ENCODE measurements at regions not wholly inside any gene's neighbourhood (a gene's known extent, or its start where the extent isn't known, plus 50 kb on each side); places are given as distances from the start of the nearest gene placed in this dataset.
A peak's percentile ranks its signal among the peaks of the same experiment; 100 is the strongest.
"Not testable (repeated sequence)": the region's sequence is repeated elsewhere in the genome, so short reads cannot be mapped to it uniquely, and the experiment has no call there.

- DNase-seq (ENCODE audit: low spot score) = no peak
These were observed 83.9 kb upstream of the TMEM178A start for GRCh38 chr2:39581866-39582265.

DNA sequence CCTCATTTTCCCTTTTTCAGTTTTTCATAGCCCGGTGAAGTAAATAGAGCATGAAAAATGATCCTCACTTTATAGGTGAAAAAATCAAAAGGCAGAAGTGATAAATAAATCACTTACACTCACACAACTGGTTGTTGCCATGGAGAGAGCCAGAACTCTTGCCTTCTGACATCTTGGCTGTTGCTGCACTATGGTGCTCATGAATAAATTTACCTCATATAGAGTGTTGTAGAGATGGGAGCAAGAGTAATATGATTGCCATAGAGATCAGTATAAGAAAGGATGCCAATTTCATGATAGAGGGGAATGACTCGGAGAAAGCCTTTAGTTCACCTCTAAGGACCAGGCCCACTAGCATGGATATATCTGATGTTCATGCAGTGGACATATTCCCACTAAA is 82.5 kb upstream of the TMEM178A start:
- DNase-seq (ENCODE audit: low spot score) = no peak

DNA sequence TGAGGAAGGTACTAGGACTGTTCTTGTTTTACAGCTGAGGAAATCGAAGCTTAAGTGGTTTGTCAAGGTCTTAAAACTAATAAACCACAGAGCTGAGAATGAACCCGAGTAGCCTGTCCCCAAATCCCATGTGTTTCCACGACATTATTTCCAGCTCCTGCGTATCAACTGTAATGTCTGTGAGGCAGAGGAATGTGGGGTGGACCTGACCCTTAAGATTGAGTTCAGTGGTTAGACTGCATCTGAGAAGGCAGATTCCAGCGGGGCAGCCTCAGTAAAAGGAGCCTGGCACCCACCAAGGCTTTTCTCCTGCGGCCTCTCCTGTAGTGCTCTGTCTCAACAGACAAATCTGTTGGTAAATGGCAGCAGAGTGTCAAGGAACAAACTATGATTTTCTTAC is 81.9 kb upstream of the TMEM178A start:
- no peak for DNase-seq (ENCODE audit: low spot score)

GRCh38 chr2:39584283-39584965 is 81.3 kb upstream of the TMEM178A start:
- no peak for DNase-seq (ENCODE audit: low spot score)

GRCh38 chr2:39585531-39585930 is 80.2 kb upstream of the TMEM178A start:
- not testable (repeated sequence) for DNase-seq (ENCODE audit: low spot score)

DNA sequence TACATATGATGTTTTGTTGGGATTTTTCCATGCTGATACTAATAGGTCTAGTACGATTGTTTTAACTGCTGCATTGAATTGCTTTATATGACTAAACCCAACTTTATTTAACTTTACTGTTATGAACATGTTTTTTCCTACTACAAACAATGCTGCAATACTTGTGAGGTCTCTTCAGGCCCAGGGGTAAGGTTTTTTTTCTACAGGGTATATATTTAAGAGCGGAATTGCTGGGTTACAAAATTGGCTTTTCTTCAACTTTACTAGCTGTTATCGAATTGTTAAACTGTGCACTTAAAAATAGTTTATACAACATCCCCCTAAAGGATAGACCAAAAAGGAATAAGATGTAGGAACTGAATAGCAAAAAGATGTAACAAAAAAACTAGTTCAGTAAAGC is 78.5 kb upstream of the TMEM178A start:
- no peak for DNase-seq (ENCODE audit: low spot score)

DNA sequence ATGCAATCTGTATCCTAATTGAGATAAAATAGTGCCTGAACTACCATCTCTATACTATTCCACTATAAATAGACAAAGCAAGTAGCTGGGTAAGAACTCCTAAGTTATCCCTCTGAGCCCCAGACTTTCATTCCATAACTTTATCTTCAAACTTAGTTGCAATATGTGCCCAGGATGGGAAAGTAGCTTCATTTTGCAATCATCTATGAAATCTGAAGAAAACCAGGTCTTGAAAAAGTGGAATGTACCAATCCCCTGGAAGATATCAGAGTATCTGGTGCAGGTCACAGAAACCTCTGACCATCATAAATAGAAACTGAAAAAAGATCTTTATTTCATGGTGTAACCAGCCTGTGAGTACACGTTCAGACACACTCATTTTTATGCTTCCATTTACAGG is 78.1 kb upstream of the TMEM178A start:
- DNase-seq (ENCODE audit: low spot score) = no peak

- peak; percentile 86 for DNase-seq (ENCODE audit: low spot score)
These were observed 72.0 kb upstream of the TMEM178A start for GRCh38 chr2:39593439-39594393.

DNA sequence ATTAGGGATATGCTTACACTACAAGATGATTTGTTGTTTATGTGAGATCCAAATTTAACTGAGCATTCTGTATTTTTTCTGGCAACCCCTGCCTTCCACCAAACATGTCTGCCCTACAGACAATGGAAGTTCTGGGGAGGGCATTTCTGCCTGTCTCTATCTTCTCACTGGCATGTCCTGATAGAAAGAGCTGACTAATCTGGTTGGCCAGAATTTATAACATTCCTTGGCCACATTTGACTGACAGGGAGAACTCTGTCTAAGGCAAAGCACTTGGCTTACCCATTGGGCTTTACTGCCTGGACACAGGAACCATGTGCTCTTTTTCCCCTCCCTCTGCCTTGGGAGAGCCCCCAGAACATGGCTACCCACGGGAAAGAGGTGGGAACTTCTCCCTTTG is 70.6 kb upstream of the TMEM178A start:
- no peak for DNase-seq (ENCODE audit: low spot score)

DNA sequence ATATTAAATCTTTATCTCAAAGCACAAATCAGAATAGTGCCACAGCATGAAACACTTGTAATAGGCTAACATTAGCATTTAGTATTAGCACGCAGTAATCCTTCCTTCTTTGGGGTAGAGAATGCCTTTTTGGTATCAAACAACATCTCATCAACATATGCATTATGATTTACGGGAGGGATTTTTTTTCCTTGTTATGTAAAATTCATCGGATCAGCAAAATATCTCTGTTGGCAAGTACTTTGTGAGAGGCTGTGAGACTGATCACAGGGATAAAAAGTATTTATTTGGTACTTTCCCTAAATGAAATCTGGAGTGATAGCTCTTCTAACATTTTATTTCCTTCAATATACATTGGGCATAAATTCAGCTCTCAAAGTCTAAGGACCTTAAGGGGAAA is 68.4 kb upstream of the TMEM178A start:
- DNase-seq (ENCODE audit: low spot score) = no peak

- DNase-seq (ENCODE audit: low spot score) = no peak
These were observed 63.1 kb upstream of the TMEM178A start for GRCh38 chr2:39602616-39603015.

- DNase-seq (ENCODE audit: low spot score) = no peak
These were observed 62.3 kb upstream of the TMEM178A start for GRCh38 chr2:39603436-39603835.

- no peak for DNase-seq (ENCODE audit: low spot score)
These were observed 60.9 kb upstream of the TMEM178A start for GRCh38 chr2:39604866-39605265.

DNA sequence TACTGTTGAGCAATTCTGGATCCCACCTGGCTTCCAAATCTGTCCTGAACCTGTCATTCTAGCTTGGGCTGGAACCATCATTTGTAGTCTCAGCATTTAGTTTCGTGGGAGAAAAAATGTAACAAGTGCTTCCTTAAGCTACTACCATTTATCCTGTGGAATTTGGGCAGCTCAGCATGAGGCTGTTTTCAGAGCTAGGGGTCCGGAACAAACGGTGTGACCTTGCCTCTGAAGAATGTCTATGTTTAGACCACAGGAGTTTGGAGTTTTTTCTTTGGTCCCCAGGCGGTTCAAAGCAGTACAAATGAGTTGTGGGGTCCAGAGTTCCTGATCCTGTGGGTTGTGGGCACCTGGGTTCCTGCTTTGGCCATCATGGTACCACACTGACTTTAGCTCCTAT is 59.1 kb upstream of the TMEM178A start:
- no peak for DNase-seq (ENCODE audit: low spot score)

GRCh38 chr2:39607538-39608262 is 58.0 kb upstream of the TMEM178A start:
- no peak for DNase-seq (ENCODE audit: low spot score)

GRCh38 chr2:39608263-39608575 is 57.5 kb upstream of the TMEM178A start:
- DNase-seq (ENCODE audit: low spot score) = no peak

GRCh38 chr2:39608686-39609441 is 56.9 kb upstream of the TMEM178A start:
- no peak for DNase-seq (ENCODE audit: low spot score)

DNA sequence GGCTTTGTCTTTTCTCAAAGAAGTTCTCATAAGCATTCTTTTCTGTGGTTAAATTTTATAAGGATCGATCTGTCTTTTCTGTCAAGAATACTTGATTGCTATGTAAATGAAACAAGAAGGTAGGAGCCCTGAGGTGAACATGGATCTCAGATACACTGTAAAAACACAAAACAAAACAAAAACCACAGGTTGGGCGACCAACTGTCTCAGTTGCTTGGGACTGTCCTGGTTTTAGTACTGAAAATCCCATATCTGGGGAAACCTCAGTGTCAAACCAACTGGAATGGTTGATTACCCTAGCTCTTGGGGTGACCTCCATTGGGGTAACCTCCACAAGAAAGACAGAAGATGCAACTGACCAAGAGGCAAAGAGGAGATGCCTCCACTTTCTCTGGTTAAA is 55.8 kb upstream of the TMEM178A start:
- no peak for DNase-seq (ENCODE audit: low spot score)

GRCh38 chr2:39615675-39616074 is 50.0 kb upstream of the TMEM178A start:
- no peak for DNase-seq (ENCODE audit: low spot score)

All from H4 (cell line).